H1 (cell line): ENCODE measurements at regions not wholly inside any gene's neighbourhood (a gene's known extent, or its start where the extent isn't known, plus 50 kb on each side); places are given as distances from the start of the nearest gene placed in this dataset.

Source experiments
- CTCF ChIA-PET: fragments of 300-600 bp; sonication (Branson Sonifier 250); formaldehyde crosslinking; loops from one replicate; lab custom pipeline; 2021; ENCODE audit not compliant: partially characterized antibody; lab: Charles Lee
- POLR2A ChIA-PET: fragments of 300-600 bp; sonication (Branson Sonifier 250); formaldehyde crosslinking; loops from one replicate; lab custom pipeline; 2021; ENCODE audit warnings: inconsistent platforms; ENCODE audit not compliant: partially characterized antibody; lab: Charles Lee
- DNase-seq, 2 experiments: peaks; one replicate each; pipeline versions ENCODE4 v3.0.0 to v3.0.0-alpha.2; 2010 to 2022; ENCODE audit warnings: low spot score in 2 of 2, low read depth in 1 of 2, mixed read lengths in 1 of 2
- FAIRE-seq: peaks from 2 replicates; lab custom pipeline; 2011; peaks lifted over from hg19 to GRCh38; lab: Jason Lieb, UNC
- H2AFZ ChIP-seq: 2 replicates; pipeline ENCODE4 v1.8.1; 2012; ENCODE audit warnings: low read length, inconsistent platforms
- H2AK5ac ChIP-seq: 2 replicates; pipeline ENCODE4 v1.6.1; 2013; ENCODE audit warnings: low read depth, low read length
- H2BK120ac ChIP-seq: replicated peaks from 2 replicates; pipeline ENCODE3; 2013; ENCODE audit warnings: low read depth, low read length, inconsistent platforms
- H2BK12ac ChIP-seq: 2 replicates; pipeline ENCODE4 v1.6.1; 2013; ENCODE audit warnings: low read depth, low read length
- H2BK15ac ChIP-seq: 2 replicates; pipeline ENCODE4 v1.6.1; 2013; ENCODE audit warnings: low read length
- H2BK20ac ChIP-seq: 2 replicates; pipeline ENCODE4 v1.6.1; 2013; ENCODE audit warnings: low read length
- H2BK5ac ChIP-seq: 2 replicates; pipeline ENCODE4 v1.6.1; 2013; ENCODE audit warnings: low read depth, low read length
- H3K14ac ChIP-seq: 2 replicates; pipeline ENCODE4 v1.6.1; 2013; ENCODE audit warnings: inconsistent platforms; ENCODE audit not compliant: insufficient read length
- H3K18ac ChIP-seq: 2 replicates; pipeline ENCODE4 v1.6.1; 2013; ENCODE audit warnings: low read length; ENCODE audit errors: extremely low read depth
- H3K23ac ChIP-seq: 2 replicates; pipeline ENCODE4 v1.6.1; 2013; ENCODE audit warnings: inconsistent platforms; ENCODE audit not compliant: insufficient read length
- H3K23me2 ChIP-seq: 2 replicates; pipeline ENCODE4 v1.6.1; 2013; ENCODE audit warnings: low read depth, low read length
- H3K27ac ChIP-seq: 2 replicates; pipeline ENCODE4 v1.6.1; 2011; ENCODE audit warnings: low read depth, low read length, inconsistent platforms
- H3K27me3 ChIP-seq, 4 experiments: replicated peaks in 1 of 4; 1 replicate in 1 of 4; 2 replicates in 3 of 4; pipeline versions ENCODE4 v1.6.1 to v1.8.1; 2011 to 2013; ENCODE audit warnings: low read length in 3 of 4, mild to moderate bottlenecking in 3 of 4, inconsistent platforms in 2 of 4, mixed read lengths in 2 of 4, moderate library complexity in 1 of 4; ENCODE audit not compliant: control insufficient read depth in 3 of 4, insufficient read depth in 3 of 4; ENCODE audit errors: extremely low read depth in 1 of 4
- H3K36me3 ChIP-seq, 4 experiments: 2 replicates each; pipeline versions ENCODE4 v1.6.1 to v1.8.1; 2011 to 2013; ENCODE audit warnings: mild to moderate bottlenecking in 4 of 4, low read length in 3 of 4, moderate library complexity in 2 of 4, control low read depth in 1 of 4, inconsistent platforms in 1 of 4; ENCODE audit not compliant: insufficient read depth in 4 of 4, control insufficient read depth in 2 of 4
- H3K4ac ChIP-seq: replicated peaks from 2 replicates; pipeline ENCODE3; 2013; ENCODE audit warnings: low read length, low read depth, mixed read lengths, inconsistent platforms; ENCODE audit not compliant: insufficient read length
- H3K4me1 ChIP-seq, 4 experiments: replicated peaks in 1 of 4; 1 replicate in 1 of 4; 2 replicates in 3 of 4; pipeline versions ENCODE4 v1.6.1 to v1.8.1; 2011 to 2013; ENCODE audit warnings: low read length in 3 of 4, inconsistent platforms in 2 of 4, mixed read lengths in 1 of 4; ENCODE audit not compliant: insufficient read depth in 4 of 4, control insufficient read depth in 3 of 4
- H3K4me2 ChIP-seq, 2 experiments: 2 replicates each; pipeline versions ENCODE4 v1.6.1 to v1.8.1; 2011 to 2013; ENCODE audit warnings: low read depth in 2 of 2, low read length in 2 of 2, control low read depth in 1 of 2, inconsistent platforms in 1 of 2, mild to moderate bottlenecking in 1 of 2; ENCODE audit not compliant: insufficient read depth in 1 of 2
- H3K4me3 ChIP-seq, 4 experiments: fragments of 200-600, 300-600 bp in 1 of 4; sonication (generic), shearing (Covaris generic), sonication (Bioruptor Twin) in 1 of 4; 2 replicates each; pipeline versions ENCODE4 v1.5.1 to v1.8.1; 2011 to 2016; ENCODE audit warnings: low read length in 4 of 4, low read depth in 3 of 4, control low read depth in 2 of 4, inconsistent platforms in 2 of 4, mild to moderate bottlenecking in 2 of 4, mixed read lengths in 1 of 4, moderate library complexity in 1 of 4; ENCODE audit not compliant: insufficient read depth in 2 of 4; ENCODE audit errors: extremely low read depth in 1 of 4
- H3K56ac ChIP-seq: replicated peaks from 2 replicates; pipeline ENCODE3; 2013; ENCODE audit warnings: low read depth, mild to moderate bottlenecking, mixed read lengths, low read length, inconsistent platforms; ENCODE audit not compliant: insufficient read length
- H3K79me1 ChIP-seq: 2 replicates; pipeline ENCODE4 v1.6.1; 2013; ENCODE audit warnings: low read depth, low read length, control low read depth
- H3K79me2 ChIP-seq, 2 experiments: 2 replicates each; pipeline versions ENCODE4 v1.6.1 to v1.8.1; 2012 to 2013; ENCODE audit warnings: low read length in 2 of 2, mild to moderate bottlenecking in 2 of 2, inconsistent platforms in 1 of 2; ENCODE audit not compliant: insufficient read depth in 2 of 2, control insufficient read depth in 1 of 2
- H3K9ac ChIP-seq, 4 experiments: replicated peaks in 1 of 4; 1 replicate in 1 of 4; 2 replicates in 3 of 4; pipeline versions ENCODE4 v1.6.1 to v1.8.1; 2011 to 2013; ENCODE audit warnings: low read depth in 3 of 4, low read length in 3 of 4, control low read depth in 2 of 4, mild to moderate bottlenecking in 2 of 4, moderate library complexity in 2 of 4, inconsistent platforms in 1 of 4; ENCODE audit errors: extremely low read depth in 1 of 4
- H3K9me3 ChIP-seq, 2 experiments: 2 replicates each; pipeline versions ENCODE4 v1.6.1 to v1.8.1; 2012 to 2013; ENCODE audit warnings: mild to moderate bottlenecking in 2 of 2, moderate library complexity in 2 of 2, control low read depth in 1 of 2, inconsistent platforms in 1 of 2, low read depth in 1 of 2, low read length in 1 of 2, mixed read lengths in 1 of 2; ENCODE audit not compliant: insufficient read depth in 2 of 2
- H4K20me1 ChIP-seq, 2 experiments: replicated peaks in 1 of 2; 2 replicates each; pipeline versions ENCODE3 to v1.8.1; 2011 to 2013; ENCODE audit warnings: inconsistent platforms in 2 of 2, low read length in 2 of 2, mild to moderate bottlenecking in 1 of 2; ENCODE audit not compliant: insufficient read depth in 2 of 2, control insufficient read depth in 1 of 2
- H4K5ac ChIP-seq: 2 replicates; pipeline ENCODE4 v1.6.1; 2013; ENCODE audit warnings: low read length, low read depth, mixed read lengths, inconsistent platforms; ENCODE audit not compliant: insufficient read length
- H4K8ac ChIP-seq: 2 replicates; pipeline ENCODE4 v1.8.0; 2013; ENCODE audit warnings: mild to moderate bottlenecking, moderate library complexity, low read length, inconsistent platforms; ENCODE audit not compliant: insufficient read depth; ENCODE audit errors: extremely low read depth
- H4K91ac ChIP-seq: replicated peaks from 2 replicates; pipeline ENCODE3; 2013; ENCODE audit warnings: low read length, mixed read lengths, inconsistent platforms; ENCODE audit not compliant: insufficient read length
- CTBP2 ChIP-seq: IDR thresholded peaks from 2 replicates; pipeline ENCODE4 v1.7.0; 2011; ENCODE audit warnings: borderline replicate concordance, mild to moderate bottlenecking, moderate library complexity, mixed read lengths, low read length; ENCODE audit not compliant: insufficient read depth, insufficient read length
- FOSL1 ChIP-seq: IDR thresholded peaks from 2 replicates; pipeline ENCODE4 v1.6.1; 2011; ENCODE audit warnings: mild to moderate bottlenecking, low read depth, low read length, moderate library complexity; ENCODE audit not compliant: insufficient read depth
- TBP ChIP-seq: IDR thresholded peaks from 2 replicates; pipeline ENCODE4 v1.6.1; 2011; ENCODE audit warnings: low read depth, low read length, improper control_type of control experiment
- WGBS, 2 experiments: shearing (Covaris generic) in 1 of 2; methylation state at CpG; one replicate each; pipeline versions ENCODE4 v1.1.6 to v1.1.7; 2013 to 2015; ENCODE audit warnings: low lambda C conversion rate in 2 of 2, mixed read lengths in 2 of 2, inconsistent platforms in 1 of 2, low coverage in 1 of 2, missing lambda C conversion rate in 1 of 2; ENCODE audit not compliant: insufficient replicate concordance in 2 of 2, insufficient coverage in 1 of 2, insufficient read length in 1 of 2; ENCODE audit errors: extremely low coverage in 1 of 2, missing lambda C conversion rate in 1 of 2; 5-methylcytosine and 5-hydroxymethylcytosine counted together

DNA sequence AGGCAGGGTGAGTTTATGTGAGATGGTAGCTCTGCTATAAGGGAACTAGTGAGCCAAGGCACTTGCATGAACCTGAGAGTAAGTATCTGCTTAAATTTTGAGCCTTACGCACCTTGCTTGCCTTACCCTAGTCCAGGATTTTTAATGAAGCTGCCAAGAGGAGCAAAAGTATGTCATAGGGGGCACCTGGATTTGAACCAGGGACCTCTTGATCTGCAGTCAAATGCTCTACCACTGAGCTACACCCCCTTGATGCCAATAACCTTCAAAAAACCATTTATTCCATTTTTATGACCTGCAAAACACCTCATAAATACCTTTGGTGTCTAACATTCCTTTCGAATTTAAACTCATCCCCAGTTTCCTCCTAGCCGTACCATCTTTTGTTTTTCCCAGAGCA is 88.3 kb upstream of the ACP3 start:
- POLR2A ChIA-PET, result no interaction called here
- no peaks in the 10 kb centered on the region for H3K79me1 ChIP-seq
- H3K9me3 ChIP-seq, result no peaks in the 10 kb centered on the region
- H3K23ac ChIP-seq, result no peak overlapping the region
- H3K14ac ChIP-seq, result no peak overlapping the region
- H3K36me3 ChIP-seq, result no peaks in the 10 kb centered on the region
- H2AFZ ChIP-seq, result no peak overlapping the region
- no peak for TF ChIP-seq FOSL1
- no peak for TF ChIP-seq CTBP2
- peak; percentile 98 for TF ChIP-seq TBP
- no peak overlapping the region for H3K18ac ChIP-seq
- no peak overlapping the region for H2BK20ac ChIP-seq
- DNase-seq (no peak), FAIRE-seq (no peak)
- no peak overlapping the region for H4K91ac ChIP-seq
- no peak overlapping the region for H2BK5ac ChIP-seq
- H3K23me2 ChIP-seq, result no peaks in the 10 kb centered on the region; the same call in 1 of the 2 replicates
- H4K5ac ChIP-seq, result no peak overlapping the region
- no peak overlapping the region for H3K56ac ChIP-seq
- H2BK15ac ChIP-seq, result no peak overlapping the region
- 70 to 100% methylated on average over 1 to 3 of the region's 3 CpGs for WGBS, 2 experiments
- no peak overlapping the region for H3K4ac ChIP-seq
- CTCF ChIA-PET, result interaction anchor here (0.6 kb wide), 1 partner anchor 49 kb away, joined by 3 read pairs; no protein-coding TSS in a partner anchor
- H2BK12ac ChIP-seq, result no peak overlapping the region
- H3K4me1 ChIP-seq, result peaks cover 0 to 7% (median 4%) of the 10 kb centered on the region in 4 experiments; a peak in 4 of 7 replicates
- no peak overlapping the region for H3K9ac ChIP-seq
- H4K20me1 ChIP-seq, result no peaks in the 10 kb centered on the region
- no peak overlapping the region for H3K4me2 ChIP-seq
- H4K8ac ChIP-seq, result no peak overlapping the region
- no peaks in the 10 kb centered on the region for H3K79me2 ChIP-seq
- no peak overlapping the region for H3K27ac ChIP-seq
- H3K27me3 ChIP-seq, result no peaks in the 10 kb centered on the region
- H2BK120ac ChIP-seq, result no peak overlapping the region
- no peak overlapping the region for H2AK5ac ChIP-seq
- H3K4me3 ChIP-seq, result no peak overlapping the region
